HG03175 (cell line): ENCODE measurements at regions not wholly inside any gene's neighbourhood (a gene's known extent, or its start where the extent isn't known, plus 50 kb on each side); places are given as distances from the start of the nearest gene placed in this dataset.

ENCODE experiments used
- ATAC-seq: cut with Tn5 transposase; IDR thresholded peaks from one replicate; pipeline ENCODE4 v1.9.1; 2021; ENCODE audit warnings: mild to moderate bottlenecking, moderate library complexity; ENCODE audit not compliant: unreplicated experiment

- no peak for ATAC-seq
Observed at GRCh38 chr4:63526251-63526650, 883.0 kb downstream of the TECRL start.

DNA sequence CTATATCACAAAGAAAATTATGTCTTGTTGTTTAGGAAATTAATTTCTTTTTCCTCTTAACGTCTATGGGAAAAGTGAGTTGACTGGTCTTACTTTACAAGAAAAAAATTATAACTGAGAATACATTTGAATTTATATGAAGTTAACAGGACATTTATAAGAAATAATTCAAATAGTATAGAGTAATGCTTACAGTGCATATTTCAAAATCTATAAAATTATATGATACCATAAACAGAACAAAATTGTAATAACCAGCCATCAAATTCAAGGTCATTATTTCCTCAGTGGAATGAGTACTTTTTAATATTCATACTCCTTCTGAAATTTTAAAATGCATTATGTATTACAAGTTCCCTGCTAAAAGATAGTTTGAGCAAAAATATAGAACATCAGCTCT is 884.5 kb downstream of the TECRL start:
- no peak for ATAC-seq

DNA sequence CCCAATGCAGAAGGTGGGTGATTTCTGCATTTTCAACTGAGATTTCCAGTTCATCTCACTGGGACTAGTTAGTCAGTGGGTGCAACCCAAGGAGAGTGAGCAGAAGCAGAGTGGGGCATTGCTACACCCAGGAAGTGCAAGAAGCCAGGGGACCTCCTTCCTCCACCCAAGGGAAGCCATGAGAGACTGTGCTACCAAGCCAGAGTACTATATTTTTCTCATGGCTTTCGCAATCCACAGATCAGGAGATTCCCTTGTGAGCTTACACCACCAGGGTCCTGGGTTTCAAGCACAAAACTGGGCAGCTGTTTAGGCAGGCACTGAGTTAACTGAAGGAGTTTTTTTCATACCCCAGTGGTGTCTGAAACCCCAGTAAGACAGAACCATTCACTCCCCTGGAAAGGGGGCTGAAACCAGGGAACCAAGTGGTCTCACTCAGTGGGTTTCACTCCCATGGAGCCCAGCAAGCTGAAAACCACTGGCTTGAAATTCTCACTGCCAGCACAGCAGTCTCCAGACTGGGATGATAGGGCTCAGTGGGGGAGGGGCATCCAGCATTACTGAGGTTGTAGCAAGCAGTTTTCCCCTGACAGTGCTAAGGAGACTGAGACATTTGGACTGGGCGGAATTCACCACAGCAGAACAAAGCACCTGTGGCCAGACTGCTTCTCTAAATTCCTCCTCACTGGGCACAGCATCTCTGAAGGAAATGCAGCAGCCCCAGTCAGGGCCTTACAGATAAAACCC is 903.4 kb downstream of the TECRL start:
- no peak for ATAC-seq

GRCh38 chr4:63493265-63493664 is 916.0 kb downstream of the TECRL start:
- ATAC-seq, result no peak

GRCh38 chr4:63492515-63492914 is 916.7 kb downstream of the TECRL start:
- ATAC-seq, result no peak

- no peak for ATAC-seq
Observed at GRCh38 chr4:63464393-63464792, 944.9 kb downstream of the TECRL start.

GRCh38 chr4:63460075-63460474 is 949.2 kb downstream of the TECRL start:
- no peak for ATAC-seq

DNA sequence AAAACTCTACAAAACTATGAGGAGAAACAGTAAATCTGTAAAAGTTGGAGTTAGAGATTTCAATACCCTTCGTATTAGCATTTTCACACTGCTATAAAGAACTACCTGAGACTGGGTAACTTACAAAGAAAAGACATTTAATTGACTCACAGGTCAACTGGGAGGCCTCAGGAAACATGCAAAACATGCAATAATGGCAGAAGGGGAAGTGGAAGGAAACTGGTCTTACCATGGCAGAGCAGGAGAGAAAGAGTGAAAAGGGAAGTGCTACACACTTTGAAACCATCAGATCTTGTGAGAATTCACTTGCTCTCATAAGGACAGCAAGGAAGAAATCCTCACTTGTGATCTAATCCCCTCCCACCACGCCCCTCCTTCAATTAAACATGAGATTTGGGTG is 949.9 kb downstream of the TECRL start:
- no peak for ATAC-seq

DNA sequence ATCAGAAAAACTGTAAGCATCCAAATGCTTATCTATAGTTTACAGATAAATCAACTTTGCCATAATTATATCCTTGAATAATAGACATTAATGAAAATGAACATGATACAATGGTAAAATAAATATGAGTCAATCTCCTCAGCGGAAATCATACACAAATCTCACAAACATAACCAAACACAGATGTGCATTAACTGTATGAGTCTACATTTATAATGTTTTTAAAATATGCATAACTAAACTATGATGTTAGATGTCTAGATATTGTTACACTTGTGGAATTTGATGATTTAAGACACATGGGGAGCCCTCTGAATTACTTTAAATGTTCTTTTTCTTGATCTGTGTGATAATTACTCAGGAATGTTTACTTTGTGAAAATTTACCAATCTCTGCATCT is 951.2 kb downstream of the TECRL start:
- no peak for ATAC-seq

DNA sequence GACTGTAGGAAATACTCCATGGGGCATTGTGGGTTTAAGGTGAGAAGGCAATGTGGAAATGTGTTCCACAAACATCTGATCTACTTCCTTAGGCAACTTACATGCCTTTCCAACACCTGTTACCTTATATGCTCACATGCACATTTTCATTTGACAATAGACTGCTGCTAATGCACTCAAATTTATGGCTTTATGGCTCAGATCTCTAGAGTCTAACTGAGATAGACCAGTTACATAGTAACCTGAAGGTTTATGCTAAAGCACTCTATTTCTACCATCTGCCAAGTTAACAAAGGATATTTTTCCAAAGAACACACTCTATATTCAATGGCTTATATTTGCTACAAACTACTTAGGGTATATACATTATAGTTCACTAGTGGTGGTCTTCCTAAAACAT is 969.0 kb downstream of the TECRL start:
- no peak for ATAC-seq

DNA sequence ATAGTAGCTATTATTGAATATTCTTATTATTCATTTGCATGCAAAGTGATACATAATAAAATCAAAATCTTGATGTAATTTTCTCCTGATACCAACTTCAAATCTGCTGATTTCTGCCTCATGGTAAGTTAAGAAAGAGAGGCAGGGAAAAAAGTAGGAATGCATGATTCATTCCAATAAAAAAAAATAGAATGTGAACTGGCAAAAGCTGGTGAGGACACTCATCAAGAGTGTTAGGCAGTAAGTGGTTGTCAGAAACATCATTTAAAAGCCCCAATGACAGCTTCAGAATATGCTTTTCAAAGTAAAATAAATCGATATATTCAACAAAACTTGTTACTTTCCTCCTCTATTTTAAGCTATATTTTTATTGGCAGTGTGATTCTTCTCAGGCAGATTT is 979.1 kb downstream of the TECRL start:
- ATAC-seq, result no peak

DNA sequence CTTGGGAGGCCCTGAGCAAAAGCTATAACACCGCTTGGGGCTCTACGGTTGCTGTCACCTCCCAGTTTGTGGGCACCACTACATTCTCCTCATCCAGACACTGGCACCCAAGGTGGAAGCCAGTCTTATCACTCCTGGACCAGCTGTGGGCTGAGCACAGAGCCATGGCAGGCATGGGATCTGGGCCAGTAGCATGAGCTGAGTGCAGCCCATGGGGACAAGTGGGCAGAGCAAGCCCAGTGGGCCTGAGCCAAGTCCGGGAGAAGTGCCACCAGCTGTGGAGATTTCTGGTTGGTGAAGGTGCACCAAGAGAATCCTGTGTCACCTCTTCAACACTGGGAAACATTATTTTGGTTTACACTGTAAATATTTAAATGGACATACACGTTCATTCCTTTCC is 1013.0 kb downstream of the TECRL start:
- ATAC-seq, result no peak

DNA sequence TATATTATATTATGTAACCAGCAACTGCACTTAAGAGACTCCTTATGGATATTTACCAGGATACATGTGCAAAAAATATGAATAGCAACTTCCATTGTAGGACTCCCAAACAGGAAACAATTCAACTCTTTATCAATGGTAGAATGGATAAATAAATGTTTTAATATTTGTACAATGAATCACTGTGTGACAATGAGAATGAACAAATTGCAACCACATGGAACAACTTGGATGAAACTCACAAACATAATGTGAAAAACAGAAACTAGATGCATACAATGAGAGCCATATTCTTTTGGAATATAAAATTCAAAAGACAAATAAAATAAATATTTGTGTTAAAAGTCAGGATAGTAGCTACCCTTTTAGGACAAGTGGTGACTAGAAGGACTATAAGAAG is 1015.7 kb downstream of the TECRL start:
- no peak for ATAC-seq

GRCh38 chr4:63379750-63380522 is 1029.3 kb downstream of the TECRL start:
- no peak for ATAC-seq

- no peak for ATAC-seq
Observed at GRCh38 chr4:63371001-63371400, 1038.2 kb downstream of the TECRL start.

DNA sequence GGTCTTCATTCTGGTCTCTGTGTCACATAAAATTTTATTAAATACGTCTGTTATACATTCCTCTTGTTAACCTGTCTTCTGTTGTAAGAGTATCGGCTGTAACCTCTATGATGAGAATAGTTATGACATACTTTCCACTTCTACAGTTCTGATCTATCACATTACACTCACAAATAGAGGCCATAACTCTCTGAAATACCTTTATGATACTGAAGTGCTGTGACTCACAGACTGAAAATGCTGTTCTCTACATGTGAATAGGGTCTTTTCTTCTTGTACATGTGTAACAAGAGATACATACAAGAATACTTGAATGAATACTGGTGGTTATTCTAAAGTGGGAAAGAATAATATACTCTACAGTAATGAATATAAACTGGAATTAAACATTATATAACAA is 1047.6 kb downstream of the TECRL start:
- no peak for ATAC-seq

GRCh38 chr4:63361066-63361465 is 1048.2 kb downstream of the TECRL start:
- no peak for ATAC-seq

GRCh38 chr4:63349674-63350025 is 1059.6 kb downstream of the TECRL start:
- ATAC-seq, result no peak

DNA sequence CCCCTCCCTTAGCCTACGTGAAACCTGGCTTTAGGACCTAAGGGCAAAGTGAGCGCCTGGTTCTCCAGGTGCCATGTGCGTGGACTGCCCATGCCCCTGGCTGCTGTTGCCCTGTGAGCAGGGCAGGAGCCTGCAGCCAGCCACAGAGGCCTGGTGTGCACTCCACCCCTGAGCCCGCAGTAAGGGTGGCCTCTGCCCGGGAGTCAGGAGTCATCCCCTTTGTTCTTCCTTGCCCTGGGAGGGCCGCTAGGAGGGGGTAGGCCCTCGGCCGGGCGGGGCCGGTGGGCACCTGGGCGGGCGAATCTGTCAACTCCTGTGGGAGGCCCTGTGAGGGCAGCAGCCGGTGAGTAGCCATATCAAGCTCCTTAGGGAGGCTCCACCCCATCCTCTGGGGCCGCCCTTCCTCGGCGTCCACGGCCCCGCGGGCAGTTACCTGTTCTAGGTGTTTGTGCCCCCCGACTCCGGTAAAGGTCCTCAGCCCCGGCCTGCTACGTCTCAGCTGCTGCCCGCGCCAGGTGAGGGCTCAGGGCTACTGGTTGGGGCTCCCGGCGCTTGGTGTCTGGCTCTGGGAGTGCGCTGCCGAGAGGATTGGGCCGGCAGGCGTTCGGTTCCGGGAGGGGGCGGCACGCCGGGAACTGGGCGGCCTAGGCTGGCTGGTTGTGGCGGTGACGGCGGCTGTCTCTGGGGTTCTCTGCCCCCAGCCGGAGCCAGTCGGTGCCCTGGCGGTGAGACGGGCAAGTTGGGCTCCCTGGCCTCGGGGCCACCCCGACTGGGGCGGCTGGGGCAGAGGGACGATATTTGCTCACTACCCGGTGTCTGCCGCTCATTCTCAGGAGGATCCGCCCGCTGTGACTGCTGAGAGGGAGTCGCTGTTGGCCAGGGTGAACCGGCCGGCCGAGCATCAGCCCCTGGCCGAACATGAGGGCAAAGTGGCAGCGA is 1060.2 kb downstream of the TECRL start:
- ATAC-seq, result no peak

DNA sequence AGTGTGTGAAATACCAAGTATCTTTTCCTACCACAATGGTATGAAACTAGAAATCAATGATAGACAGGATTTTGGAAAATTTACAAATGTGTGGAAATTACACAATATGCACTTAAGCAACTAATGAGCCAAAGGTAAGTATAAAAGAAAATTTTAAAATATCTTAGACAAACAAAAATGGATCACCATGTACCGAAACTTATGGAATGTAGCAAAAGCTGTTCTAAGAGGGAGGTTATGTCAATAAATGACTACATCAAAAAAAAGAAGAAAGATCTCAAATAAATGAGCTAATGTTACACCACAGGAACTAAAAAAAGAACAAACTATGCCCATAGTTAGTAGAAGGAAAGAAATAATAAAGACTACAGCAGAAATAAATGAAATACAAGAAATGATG is 1084.1 kb downstream of the TECRL start:
- no peak for ATAC-seq

GRCh38 chr4:63316633-63317032 is 1092.6 kb downstream of the TECRL start:
- ATAC-seq, result no peak

DNA sequence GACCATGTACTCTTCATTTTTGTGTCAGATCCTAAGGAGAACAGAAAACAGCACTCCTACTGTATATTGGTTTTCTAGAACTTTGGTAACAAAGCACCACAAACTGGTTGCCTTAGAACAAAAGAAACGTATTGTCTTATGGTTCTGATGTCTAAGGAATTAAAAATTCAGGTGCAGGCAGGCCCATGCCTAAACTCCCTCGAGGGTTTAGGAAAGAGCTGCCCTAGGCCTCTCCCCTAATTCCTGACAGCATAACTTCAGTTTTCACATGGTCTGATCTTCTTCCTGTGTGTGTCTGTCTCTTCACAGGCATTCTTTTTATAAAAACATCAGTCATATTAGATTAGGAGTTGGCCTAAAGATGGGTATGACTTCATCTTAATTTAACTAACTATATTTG is 1093.6 kb downstream of the TECRL start:
- no peak for ATAC-seq
